Kidney epithelial cell (primary cell): ENCODE measurements at regions not wholly inside any gene's neighbourhood (a gene's known extent, or its start where the extent isn't known, plus 50 kb on each side); places are given as distances from the start of the nearest gene placed in this dataset.
"Not testable (repeated sequence)": the region's sequence is repeated elsewhere in the genome, so short reads cannot be mapped to it uniquely, and the experiment has no call there.

Experiments
- DNase-seq: peaks from one replicate; pipeline ENCODE4 v3.0.0-alpha.2; 2010; ENCODE audit warnings: low read depth
- H3K27me3 ChIP-seq: 2 replicates; pipeline ENCODE4 v1.6.0; 2011; ENCODE audit warnings: low read length; ENCODE audit not compliant: control insufficient read depth, insufficient read depth
- H3K36me3 ChIP-seq: 2 replicates; pipeline ENCODE4 v1.5.1; 2011; ENCODE audit warnings: low read length; ENCODE audit not compliant: control insufficient read depth, insufficient read depth
- H3K4me3 ChIP-seq: 2 replicates; pipeline ENCODE4 v1.5.1; 2011; ENCODE audit warnings: low read depth, mild to moderate bottlenecking, control low read depth, low read length
- CTCF ChIP-seq: IDR thresholded peaks from 2 replicates; pipeline ENCODE4 v1.5.1; 2011; ENCODE audit warnings: mild to moderate bottlenecking, moderate library complexity, low read length, control low read depth, inconsistent platforms; ENCODE audit not compliant: insufficient read depth, poor library complexity, severe bottlenecking

GRCh38 chr7:142528608-142529408 lies 220.5 kb upstream of the PRSS1 start:
- Histone ChIP-seq H3K27me3 (peaks cover 6% of the 10 kb centered on the region), H3K36me3 (no peaks in the 10 kb centered on the region), H3K4me3 (no peak overlapping the region)
- TF ChIP-seq CTCF = no peak
- DNase-seq = no peak

GRCh38 chr7:142523821-142524460 lies 225.3 kb upstream of the PRSS1 start:
- no peak for TF ChIP-seq CTCF
- DNase-seq = no peak
- Histone ChIP-seq H3K4me3 (no peak overlapping the region), H3K27me3 (peaks cover 6% of the 10 kb centered on the region), H3K36me3 (no peaks in the 10 kb centered on the region)

- H3K36me3 ChIP-seq = no peaks in the 10 kb centered on the region
- no peak for DNase-seq
These were observed 226.5 kb upstream of the PRSS1 start for GRCh38 chr7:142522735-142523134.

GRCh38 chr7:142520885-142521284 lies 228.4 kb upstream of the PRSS1 start:
- H3K27me3 ChIP-seq, H3K4me3 ChIP-seq, DNase-seq, H3K36me3 ChIP-seq: not testable (repeated sequence)
- peak; percentile 56 for TF ChIP-seq CTCF

More at GRCh38 chr7:142522735-142523134, 226.5 kb upstream of the PRSS1 start:
- no peak for TF ChIP-seq CTCF
- Histone ChIP-seq H3K4me3 (no peak overlapping the region), H3K27me3 (peaks cover 6% of the 10 kb centered on the region)

DNA sequence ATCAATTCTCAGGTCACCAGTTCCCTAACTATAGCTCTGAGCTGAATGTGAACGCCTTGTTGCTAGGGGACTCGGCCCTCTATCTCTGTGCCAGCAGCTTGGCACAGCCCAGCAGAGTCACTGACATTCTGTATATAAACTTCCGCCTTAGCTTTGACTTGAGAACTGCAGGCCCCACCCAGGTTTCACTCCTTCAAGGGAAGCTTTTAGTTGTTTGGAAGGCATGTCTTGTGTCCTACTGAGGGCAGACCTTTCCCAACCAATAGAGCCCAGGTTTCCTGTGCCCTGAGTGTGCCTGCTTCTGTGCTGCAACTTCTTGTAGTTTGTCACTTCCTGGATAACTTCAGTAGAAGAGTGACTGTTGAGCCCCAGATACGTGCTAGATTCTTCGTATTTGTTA lies 228.8 kb upstream of the PRSS1 start:
- H3K4me3 ChIP-seq, H3K36me3 ChIP-seq, H3K27me3 ChIP-seq, DNase-seq: not testable (repeated sequence)

- Histone ChIP-seq H3K4me3 (no peak overlapping the region), H3K36me3 (no peaks in the 10 kb centered on the region), H3K27me3 (no peaks in the 10 kb centered on the region)
- no peak for DNase-seq
- TF ChIP-seq CTCF = no peak
These were observed 229.9 kb upstream of the PRSS1 start for GRCh38 chr7:142519079-142520078.
